K562 (cell line): ENCODE measurements at regions not wholly inside any gene's neighbourhood (a gene's known extent, or its start where the extent isn't known, plus 50 kb on each side); places are given as distances from the start of the nearest gene placed in this dataset.

Experiments used
- CREM ChIP-seq: IDR thresholded peaks from 2 replicates; pipeline ENCODE4 v1.6.1; 2014; ENCODE audit warnings: antibody characterized with exemption, low read depth
- DMBX1 ChIP-seq: fragments of 250-450 bp; sonication (Bioruptor Pico); IDR thresholded peaks from 2 replicates; pipeline ENCODE4 v1.8.0; 2022; ENCODE audit warnings: inconsistent platforms, mild to moderate bottlenecking, moderate library complexity, borderline replicate concordance
- ELK1 ChIP-seq: sonication (generic); formaldehyde crosslinking; IDR thresholded peaks from 2 replicates; pipeline ENCODE4 v1.8.1; 2022; ENCODE audit warnings: missing genetic modification reagents
- EZH2 ChIP-seq: IDR thresholded peaks from 2 replicates; pipeline ENCODE4 v1.6.1; 2012; ENCODE audit warnings: low read depth, mild to moderate bottlenecking, inconsistent platforms, low read length, borderline replicate concordance
- KDM4B ChIP-seq, 2 experiments: fragments of 450-650 bp in 1 of 2; sonication (generic) in 1 of 2; IDR thresholded peaks; 2 replicates each; pipeline ENCODE4 v1.6.1; 2016 to 2017; ENCODE audit warnings: borderline replicate concordance in 2 of 2, antibody characterized with exemption in 1 of 2, low read depth in 1 of 2, mild to moderate bottlenecking in 1 of 2
- LEF1 ChIP-seq: fragments of 450-650 bp; IDR thresholded peaks from 2 replicates; pipeline ENCODE4 v1.6.1; 2016; ENCODE audit warnings: mild to moderate bottlenecking
- MEF2D ChIP-seq: conservative IDR thresholded peaks from 2 replicates; pipeline ENCODE4 v1.6.1; 2016; ENCODE audit warnings: low read depth, missing genetic modification characterization, missing compliant biosample characterization
- MIER1 ChIP-seq: fragments of 450-650 bp; IDR thresholded peaks from 2 replicates; pipeline ENCODE4 v1.6.1; 2016; ENCODE audit warnings: antibody characterized with exemption, mild to moderate bottlenecking, low read depth
- MXD1 ChIP-seq: fragments of 250-450 bp; sonication (Bioruptor Pico); IDR thresholded peaks from 2 replicates; pipeline ENCODE4 v1.8.0; 2021; ENCODE audit warnings: borderline replicate concordance, mild to moderate bottlenecking, moderate library complexity; ENCODE audit not compliant: poor library complexity, severe bottlenecking
- SOX6 ChIP-seq: fragments of 450-650 bp; IDR thresholded peaks from 2 replicates; pipeline ENCODE4 v1.6.1; 2014; ENCODE audit warnings: mild to moderate bottlenecking
- TBL1XR1 ChIP-seq, 2 experiments: IDR thresholded peaks; 2 replicates each; pipeline ENCODE4 v1.6.1; 2012; ENCODE audit warnings: improper control_type of control experiment in 2 of 2, low read length in 2 of 2, mild to moderate bottlenecking in 1 of 2
- ZFX ChIP-seq: sonication (generic); formaldehyde crosslinking; IDR thresholded peaks from 2 replicates; pipeline ENCODE4 v1.8.0; 2022; ENCODE audit warnings: mild to moderate bottlenecking, missing genetic modification reagents, moderate library complexity
- ZNF133 ChIP-seq: fragments of 250-450 bp; sonication (Bioruptor Pico); IDR thresholded peaks from 2 replicates; pipeline ENCODE4 v1.4.0; 2020; ENCODE audit warnings: mild to moderate bottlenecking
- ZNF395 ChIP-seq: fragments of 200-800 bp; sonication (Bioruptor generic); IDR thresholded peaks from 2 replicates; pipeline ENCODE4 v1.6.1; 2017; ENCODE audit warnings: missing genetic modification characterization, missing compliant biosample characterization

- TF ChIP-seq ZNF395 (CRISPR knock-in tag) (no peak), LEF1 (peak; percentile 62), TBL1XR1 (IDR thresholded peaks at IDR 0.05; ENCODE audit: low read length in 2 of 2) (peak; percentile 77 to 99; a peak in 3 of 4 replicates), EZH2 (no peak), MXD1 (CRISPR knock-in tag) (no peak), ELK1 (CRISPR knock-in tag) (no peak), ZNF133 (CRISPR knock-in tag) (no peak), CREM (peak; percentile 85), MEF2D (tag) (0 out of 2 replicates have a peak, but pooled peaks have one; percentile 25), SOX6 (peak; percentile 89), DMBX1 (CRISPR knock-in tag) (no peak), MIER1 (peak; percentile 75), KDM4B (IDR thresholded peaks at IDR 0.05; ENCODE audit: borderline replicate concordance in 2 of 2, low read depth in 1 of 2) (no peak), ZFX (CRISPR knock-in tag) (no peak)
Observed at GRCh38 chr6:27592481-27593199, 119.7 kb upstream of the ZNF184 start (continued).
